KG1 (cell line): ENCODE measurements at regions not wholly inside any gene's neighbourhood (a gene's known extent, or its start where the extent isn't known, plus 50 kb on each side); places are given as distances from the start of the nearest gene placed in this dataset.
"Not testable (repeated sequence)": the region's sequence is repeated elsewhere in the genome, so short reads cannot be mapped to it uniquely, and the experiment has no call there.

Experiments used
- DNase-seq: peaks from one replicate; lab custom pipeline; 2025; lab: John Stamatoyannopoulos, UW

GRCh38 chr17:71440513-71440912 lies 680.3 kb upstream of the SOX9 start:
- no peak for DNase-seq

GRCh38 chr17:71441098-71441497 lies 679.7 kb upstream of the SOX9 start:
- no peak for DNase-seq

GRCh38 chr17:71444078-71444477 lies 676.7 kb upstream of the SOX9 start:
- no peak for DNase-seq

- DNase-seq, result no peak
Observed at GRCh38 chr17:71446645-71447437, 674.0 kb upstream of the SOX9 start.

- no peak for DNase-seq
Observed at GRCh38 chr17:71447644-71448043, 673.2 kb upstream of the SOX9 start.

- not testable (repeated sequence) for DNase-seq
Observed at GRCh38 chr17:71450657-71451056, 670.2 kb upstream of the SOX9 start.

GRCh38 chr17:71453876-71454422 lies 666.9 kb upstream of the SOX9 start:
- DNase-seq, result no peak

GRCh38 chr17:71455219-71455618 lies 665.6 kb upstream of the SOX9 start:
- DNase-seq, result no peak

GRCh38 chr17:71458322-71458721 lies 662.5 kb upstream of the SOX9 start:
- no peak for DNase-seq

GRCh38 chr17:71460943-71461342 lies 659.9 kb upstream of the SOX9 start:
- no peak for DNase-seq

- no peak for DNase-seq
Observed at GRCh38 chr17:71461498-71462169, 659.2 kb upstream of the SOX9 start.

GRCh38 chr17:71464241-71464640 lies 656.6 kb upstream of the SOX9 start:
- DNase-seq, result no peak

- no peak for DNase-seq
Observed at GRCh38 chr17:71464751-71465150, 656.1 kb upstream of the SOX9 start.

- no peak for DNase-seq
Observed at GRCh38 chr17:71467719-71468118, 653.1 kb upstream of the SOX9 start.

GRCh38 chr17:71470062-71470461 lies 650.8 kb upstream of the SOX9 start:
- DNase-seq, result no peak

- DNase-seq, result no peak
Observed at GRCh38 chr17:71472809-71473789, 647.7 kb upstream of the SOX9 start.

- DNase-seq, result no peak
Observed at GRCh38 chr17:71477356-71477755, 643.5 kb upstream of the SOX9 start.

- DNase-seq, result no peak
Observed at GRCh38 chr17:71480099-71480498, 640.7 kb upstream of the SOX9 start.

- DNase-seq, result no peak
Observed at GRCh38 chr17:71482625-71483024, 638.2 kb upstream of the SOX9 start.

GRCh38 chr17:71484546-71484945 lies 636.3 kb upstream of the SOX9 start:
- DNase-seq, result no peak

GRCh38 chr17:71485426-71485825 lies 635.4 kb upstream of the SOX9 start:
- DNase-seq, result no peak

GRCh38 chr17:71486261-71486660 lies 634.6 kb upstream of the SOX9 start:
- no peak for DNase-seq
